ENCODE measurements at regions not wholly inside any gene's neighbourhood (a gene's known extent, or its start where the extent isn't known, plus 50 kb on each side); places are given as distances from the start of the nearest gene placed in this dataset.
"Not testable (repeated sequence)": the region's sequence is repeated elsewhere in the genome, so short reads cannot be mapped to it uniquely, and the experiment has no call there.

DNA sequence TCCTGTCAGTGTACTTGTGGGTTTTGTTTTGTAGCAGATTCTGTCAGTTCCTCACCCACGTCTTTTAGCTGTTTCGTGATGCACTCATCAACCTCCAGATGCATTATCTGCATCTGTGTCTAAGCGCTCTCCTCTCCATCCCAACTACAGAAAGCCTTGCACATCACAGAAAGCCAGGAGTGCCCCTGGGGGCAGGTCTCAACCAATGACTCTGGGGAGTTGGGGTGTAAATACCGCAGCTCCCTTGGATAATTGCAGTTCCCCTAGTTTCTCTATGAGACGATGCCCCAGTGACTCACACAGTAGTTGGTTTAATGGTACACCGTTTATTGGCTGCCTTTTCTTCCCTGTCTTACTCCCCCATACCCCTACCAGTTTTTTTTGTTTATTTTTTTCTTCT is 158.1 kb downstream of the SOX4 start:
- no peak for DNase-seq
- no peak overlapping the region for H3K4me3 ChIP-seq (ENCODE audit: low read depth, low read length)

DNA sequence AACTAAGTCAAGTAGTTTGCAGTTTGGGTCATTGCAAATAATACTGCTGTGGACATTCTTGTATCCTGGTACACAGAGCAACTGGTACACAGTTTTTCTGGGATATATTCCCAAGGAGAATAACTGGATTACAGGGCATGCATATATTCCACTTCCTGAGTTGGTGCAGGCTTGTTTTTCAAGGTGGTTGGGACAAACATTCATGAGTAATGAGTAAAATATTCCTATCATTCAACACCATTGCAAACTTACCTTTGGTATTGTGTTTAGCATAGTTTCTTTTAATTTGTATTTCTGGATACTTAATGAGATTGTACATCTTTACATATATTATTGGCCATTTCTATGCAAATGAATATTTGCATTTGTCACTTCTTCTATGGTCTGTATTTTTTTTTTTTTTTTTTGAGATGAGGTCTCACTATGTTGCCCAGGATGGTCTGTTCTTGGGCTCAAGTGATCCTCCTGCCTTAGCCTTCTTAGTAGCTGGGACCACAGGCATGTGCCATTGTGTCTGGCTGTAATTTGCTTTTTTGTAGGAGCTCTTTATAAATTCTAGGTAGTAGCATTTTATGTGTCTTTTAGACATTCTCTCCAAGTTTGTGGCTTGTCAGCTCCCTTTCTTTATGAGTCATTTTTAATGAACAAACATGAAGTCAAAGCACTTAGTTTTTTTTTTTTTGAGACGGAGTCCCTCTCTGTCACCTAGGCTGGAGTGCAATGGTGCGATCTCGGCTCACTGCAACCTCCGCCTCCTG is 158.7 kb downstream of the SOX4 start:
- H3K36me3 ChIP-seq (replicated peaks): no peaks in the 10 kb centered on the region
- in situ Hi-C loops (cut with HindIII; ENCODE audit: low pct_ligation_motif_present, low sequenced_read_pairs): no loop called here
- H3K4me3 ChIP-seq (ENCODE audit: low read depth, low read length): no peak overlapping the region
- no peaks in the 10 kb centered on the region for H3K27me3 ChIP-seq (replicated peaks)
- DNase-seq: peak; percentile 33
- no peak overlapping the region for H3K27ac ChIP-seq
- TF ChIP-seq, protein P1, sequence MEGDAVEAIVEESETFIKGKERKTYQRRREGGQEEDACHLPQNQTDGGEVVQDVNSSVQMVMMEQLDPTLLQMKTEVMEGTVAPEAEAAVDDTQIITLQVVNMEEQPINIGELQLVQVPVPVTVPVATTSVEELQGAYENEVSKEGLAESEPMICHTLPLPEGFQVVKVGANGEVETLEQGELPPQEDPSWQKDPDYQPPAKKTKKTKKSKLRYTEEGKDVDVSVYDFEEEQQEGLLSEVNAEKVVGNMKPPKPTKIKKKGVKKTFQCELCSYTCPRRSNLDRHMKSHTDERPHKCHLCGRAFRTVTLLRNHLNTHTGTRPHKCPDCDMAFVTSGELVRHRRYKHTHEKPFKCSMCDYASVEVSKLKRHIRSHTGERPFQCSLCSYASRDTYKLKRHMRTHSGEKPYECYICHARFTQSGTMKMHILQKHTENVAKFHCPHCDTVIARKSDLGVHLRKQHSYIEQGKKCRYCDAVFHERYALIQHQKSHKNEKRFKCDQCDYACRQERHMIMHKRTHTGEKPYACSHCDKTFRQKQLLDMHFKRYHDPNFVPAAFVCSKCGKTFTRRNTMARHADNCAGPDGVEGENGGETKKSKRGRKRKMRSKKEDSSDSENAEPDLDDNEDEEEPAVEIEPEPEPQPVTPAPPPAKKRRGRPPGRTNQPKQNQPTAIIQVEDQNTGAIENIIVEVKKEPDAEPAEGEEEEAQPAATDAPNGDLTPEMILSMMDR (IDR thresholded peaks at IDR 0.05; ENCODE audit: low read depth, low read length, missing control alignments): no peak

More for the DNA sequence above, 158.1 kb downstream of the SOX4 start:
- Histone ChIP-seq H3K27ac (no peak overlapping the region), H3K36me3 (replicated peaks) (no peaks in the 10 kb centered on the region), H3K27me3 (replicated peaks) (no peaks in the 10 kb centered on the region)
- in situ Hi-C loops (cut with HindIII; ENCODE audit: low pct_ligation_motif_present, low sequenced_read_pairs): no loop called here
- TF ChIP-seq, protein P1 (IDR thresholded peaks at IDR 0.05; ENCODE audit: low read depth, low read length, missing control alignments): no peak

DNA sequence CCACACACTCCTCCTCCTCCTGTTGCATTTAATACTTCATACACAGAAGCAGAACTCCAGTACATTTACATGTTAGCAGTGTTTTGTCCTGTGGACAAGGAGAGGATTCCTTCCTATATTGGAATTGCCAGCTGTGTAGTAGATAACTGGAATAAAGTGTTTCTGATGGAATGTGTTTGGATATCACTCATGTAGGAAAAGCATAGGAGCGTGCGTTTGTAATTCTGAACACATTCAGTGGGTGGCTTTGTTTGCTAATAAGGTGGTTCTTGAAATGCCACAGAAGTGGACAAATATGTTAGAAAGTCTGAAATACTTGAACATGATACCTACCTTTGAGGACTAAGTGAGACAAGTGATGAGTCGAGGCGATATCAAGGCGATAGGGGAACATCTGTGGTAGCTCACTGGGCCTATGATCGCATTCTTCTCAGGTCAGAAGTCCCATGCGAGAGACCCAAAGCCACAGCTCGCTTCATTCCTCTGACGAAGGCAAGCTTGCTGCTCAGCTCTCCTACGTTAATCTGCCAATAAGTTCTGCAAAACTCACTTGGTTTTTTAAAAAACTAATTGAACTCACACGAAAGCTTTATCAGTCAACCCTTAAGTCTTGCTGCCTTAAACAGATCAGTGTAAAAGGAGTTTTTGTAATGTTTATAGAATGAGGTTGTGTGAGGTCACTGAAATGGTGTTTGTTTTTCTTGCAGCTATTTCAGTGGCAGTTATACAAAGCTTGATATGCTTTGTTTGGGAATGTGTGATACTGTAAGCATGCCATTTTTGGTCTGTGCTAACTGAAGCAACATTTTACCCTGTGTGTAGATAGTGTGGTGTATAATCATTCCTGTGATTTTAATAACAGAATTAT is 159.9 kb downstream of the SOX4 start:
- TF ChIP-seq, protein P1 (IDR thresholded peaks at IDR 0.05; ENCODE audit: low read depth, low read length, missing control alignments): no peak
- H3K27ac ChIP-seq: peak overlapping the region; percentile 65
- in situ Hi-C loops (cut with HindIII; ENCODE audit: low pct_ligation_motif_present, low sequenced_read_pairs): no loop called here
- no peak overlapping the region for H3K4me3 ChIP-seq (ENCODE audit: low read depth, low read length)
- no peaks in the 10 kb centered on the region for H3K27me3 ChIP-seq (replicated peaks)
- peak; percentile 89 for DNase-seq
- no peaks in the 10 kb centered on the region for H3K36me3 ChIP-seq (replicated peaks)

DNA sequence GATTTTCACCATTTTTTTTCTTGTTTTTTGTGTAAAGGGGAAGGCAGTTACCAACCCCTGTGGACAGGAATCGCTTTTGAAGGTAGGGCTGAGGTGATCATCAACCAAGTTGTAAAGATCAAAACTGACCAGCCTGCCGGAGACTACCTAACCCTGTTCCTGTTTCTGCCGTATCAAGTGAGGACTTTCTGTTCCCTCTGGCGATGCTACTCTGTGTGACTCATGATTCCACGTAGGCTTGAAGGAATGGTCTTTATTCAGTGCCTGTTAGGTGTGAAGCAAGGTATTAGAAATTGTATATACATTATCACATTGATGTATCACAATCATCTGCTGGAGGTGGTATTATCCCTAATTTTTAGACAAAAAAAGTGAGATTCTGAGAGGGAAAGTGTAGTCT is 161.3 kb downstream of the SOX4 start:
- Histone ChIP-seq H3K36me3 (replicated peaks) (no peaks in the 10 kb centered on the region), H3K4me3 (ENCODE audit: low read depth, low read length) (no peak overlapping the region), H3K27ac (peak overlapping the region; percentile 65), H3K27me3 (replicated peaks) (no peaks in the 10 kb centered on the region)
- DNase-seq: peak; percentile 73
- in situ Hi-C loops (cut with HindIII; ENCODE audit: low pct_ligation_motif_present, low sequenced_read_pairs): no loop called here
- TF ChIP-seq, protein P1 (IDR thresholded peaks at IDR 0.05; ENCODE audit: low read depth, low read length, missing control alignments): no peak

DNA sequence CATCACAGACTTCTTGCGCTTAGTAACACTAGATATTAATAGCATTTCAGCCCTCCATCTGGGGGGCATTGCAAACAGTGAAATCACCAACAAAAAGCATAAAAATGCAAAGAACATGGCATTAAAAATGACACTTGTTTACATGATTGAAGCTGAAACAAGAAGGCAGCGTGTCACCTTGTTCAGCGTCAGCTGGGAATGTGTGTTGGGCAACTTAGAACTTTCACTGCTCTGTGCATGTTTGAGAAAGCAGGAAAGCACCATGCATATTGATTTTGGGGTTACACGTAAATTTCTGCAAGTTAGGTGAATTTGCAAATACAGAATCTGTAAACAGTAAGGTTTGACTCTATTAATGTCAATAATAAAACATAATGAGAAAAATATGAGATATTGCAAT is 162.9 kb downstream of the SOX4 start:
- no peak for DNase-seq
- Histone ChIP-seq H3K36me3 (replicated peaks) (no peaks in the 10 kb centered on the region), H3K27me3 (replicated peaks) (no peaks in the 10 kb centered on the region), H3K27ac (no peak overlapping the region), H3K4me3 (ENCODE audit: low read depth, low read length) (no peak overlapping the region)
- TF ChIP-seq, protein P1 (IDR thresholded peaks at IDR 0.05; ENCODE audit: low read depth, low read length, missing control alignments): no peak
- in situ Hi-C loops (cut with HindIII; ENCODE audit: low pct_ligation_motif_present, low sequenced_read_pairs): no loop called here

DNA sequence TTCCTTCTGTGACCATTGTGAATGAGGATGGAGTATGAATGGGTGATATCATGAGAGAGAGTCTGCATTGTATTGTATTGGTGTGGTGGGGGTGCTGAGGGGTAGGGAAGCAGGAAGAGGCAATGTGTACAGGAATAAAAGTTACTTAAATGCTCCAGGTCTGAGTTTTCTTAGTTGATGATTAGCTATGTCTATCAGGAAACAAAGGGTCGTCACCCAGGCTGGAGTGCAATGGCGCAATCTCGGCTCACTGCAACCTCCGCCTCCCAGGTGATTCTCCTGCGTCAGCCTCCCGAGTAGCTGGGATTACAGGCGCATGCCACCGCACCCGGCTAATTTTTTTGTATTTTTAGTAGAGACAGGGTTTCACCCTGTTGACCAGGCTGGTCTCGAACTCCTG is 163.8 kb downstream of the SOX4 start:
- in situ Hi-C loops (cut with HindIII; ENCODE audit: low pct_ligation_motif_present, low sequenced_read_pairs); H3K27me3 ChIP-seq (replicated peaks); DNase-seq; H3K36me3 ChIP-seq (replicated peaks); H3K27ac ChIP-seq; H3K4me3 ChIP-seq (ENCODE audit: low read depth, low read length): not testable (repeated sequence)

Data from brain microvascular endothelial cell (primary cell).